Stimulated activated CD4-positive, alpha-beta T cell treated with anti-CD3 and anti-CD28 coated beads, TNF-alpha, amount 100 ng/mL, for 1 hour (primary cell): ENCODE measurements at regions not wholly inside any gene's neighbourhood (a gene's known extent, or its start where the extent isn't known, plus 50 kb on each side); places are given as distances from the start of the nearest gene placed in this dataset.
"Not testable (repeated sequence)": the region's sequence is repeated elsewhere in the genome, so short reads cannot be mapped to it uniquely, and the experiment has no call there.

Experiments used
- DNase-seq, 3 donors: peaks; one replicate each; pipeline ENCODE4 v3.0.0-alpha.2; 2020; ENCODE audit warnings: low read depth in 3 of 3, low spot score in 1 of 3

DNA sequence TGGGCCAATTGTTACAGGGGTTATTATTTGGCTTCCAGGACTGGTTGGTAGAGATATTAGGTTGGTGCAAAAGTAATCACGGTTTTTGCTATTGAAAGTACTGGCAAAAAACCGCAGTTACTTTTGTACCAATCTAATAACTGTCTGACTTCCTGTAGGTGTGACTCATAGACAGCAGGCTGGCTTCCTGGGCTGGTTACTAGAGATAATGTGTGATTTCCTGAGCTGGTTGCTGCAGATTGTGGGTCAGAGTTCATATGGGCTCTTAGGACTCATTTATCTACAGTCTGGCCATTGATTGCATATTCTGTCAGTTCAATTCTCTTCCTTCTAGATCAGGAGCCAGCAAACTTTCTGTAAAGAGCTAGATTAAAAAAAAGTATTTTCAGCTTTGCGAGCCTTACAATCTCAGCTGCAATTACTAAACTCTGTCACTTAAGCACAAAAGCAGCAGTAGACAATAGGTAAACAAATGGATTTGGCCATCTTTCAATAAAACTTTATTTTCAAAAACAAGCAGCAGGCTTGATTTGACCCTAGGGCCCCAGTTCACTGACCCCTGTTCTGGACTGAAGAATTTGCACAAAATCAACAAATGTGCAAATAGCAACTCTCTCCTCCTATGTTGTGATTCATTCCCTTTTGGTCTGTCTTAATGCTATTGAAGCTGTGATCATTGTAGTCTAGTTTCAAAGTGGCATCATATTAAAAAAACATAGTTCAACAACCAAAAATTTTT, 50.8 kb upstream of the BOD1L1 start:
- DNase-seq: no peak

DNA sequence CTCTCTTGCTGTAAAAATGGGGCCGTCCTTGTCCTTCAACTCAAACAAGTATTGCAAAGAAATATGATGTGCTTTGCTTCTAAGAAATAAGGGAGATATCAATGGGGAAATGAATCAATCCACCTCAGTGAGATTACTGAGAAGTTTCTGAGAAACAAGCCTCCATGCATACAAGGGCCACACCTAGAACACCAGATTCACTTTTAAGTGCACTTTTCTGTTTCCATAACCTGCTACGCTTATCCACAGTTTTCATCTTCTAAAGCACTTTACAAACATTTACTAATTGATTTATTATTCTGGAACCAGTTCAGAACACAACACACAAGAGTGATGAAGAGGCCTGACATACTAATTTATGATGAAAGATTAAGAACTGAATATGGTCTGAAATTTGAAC, 54.0 kb upstream of the BOD1L1 start:
- no peak for DNase-seq

DNA sequence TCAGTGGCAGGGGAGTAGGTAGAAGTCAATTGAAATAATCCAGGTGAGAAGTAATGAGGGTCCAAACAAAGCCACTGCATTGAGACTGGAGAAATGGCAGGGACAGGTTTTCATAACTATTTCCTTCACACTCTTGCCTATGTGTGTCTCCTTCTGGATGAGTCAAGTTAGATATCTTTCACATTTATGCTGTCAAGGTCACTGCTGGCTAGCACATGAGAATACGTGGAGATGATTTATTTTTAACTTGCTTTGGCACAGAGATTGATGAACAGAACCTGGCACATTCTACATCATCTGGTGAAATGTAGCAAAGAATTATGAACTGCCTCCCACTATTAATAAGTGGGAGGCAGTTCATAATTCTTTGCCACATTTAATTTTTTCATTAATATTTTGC, 66.7 kb upstream of the BOD1L1 start:
- DNase-seq: no peak

DNA sequence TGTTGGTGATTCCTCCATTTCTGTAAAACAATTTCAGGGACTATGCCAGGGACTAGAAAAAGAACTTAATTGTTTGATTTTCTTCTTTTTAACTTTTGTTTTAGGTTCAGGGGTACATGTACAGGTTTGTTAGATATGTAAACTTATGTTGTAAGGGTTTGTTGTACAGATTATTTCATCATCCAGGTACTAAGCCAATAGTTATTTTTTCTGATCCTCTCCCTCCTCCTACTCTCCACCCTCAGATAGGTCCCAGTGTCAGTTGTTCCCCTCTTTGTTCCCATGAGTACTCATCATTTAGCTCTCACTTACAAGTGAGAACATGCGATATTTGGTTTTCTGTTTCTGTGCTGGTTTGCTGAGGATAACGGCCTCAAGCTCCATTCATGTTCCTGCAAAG, 70.8 kb upstream of the BOD1L1 start:
- no peak for DNase-seq

DNA sequence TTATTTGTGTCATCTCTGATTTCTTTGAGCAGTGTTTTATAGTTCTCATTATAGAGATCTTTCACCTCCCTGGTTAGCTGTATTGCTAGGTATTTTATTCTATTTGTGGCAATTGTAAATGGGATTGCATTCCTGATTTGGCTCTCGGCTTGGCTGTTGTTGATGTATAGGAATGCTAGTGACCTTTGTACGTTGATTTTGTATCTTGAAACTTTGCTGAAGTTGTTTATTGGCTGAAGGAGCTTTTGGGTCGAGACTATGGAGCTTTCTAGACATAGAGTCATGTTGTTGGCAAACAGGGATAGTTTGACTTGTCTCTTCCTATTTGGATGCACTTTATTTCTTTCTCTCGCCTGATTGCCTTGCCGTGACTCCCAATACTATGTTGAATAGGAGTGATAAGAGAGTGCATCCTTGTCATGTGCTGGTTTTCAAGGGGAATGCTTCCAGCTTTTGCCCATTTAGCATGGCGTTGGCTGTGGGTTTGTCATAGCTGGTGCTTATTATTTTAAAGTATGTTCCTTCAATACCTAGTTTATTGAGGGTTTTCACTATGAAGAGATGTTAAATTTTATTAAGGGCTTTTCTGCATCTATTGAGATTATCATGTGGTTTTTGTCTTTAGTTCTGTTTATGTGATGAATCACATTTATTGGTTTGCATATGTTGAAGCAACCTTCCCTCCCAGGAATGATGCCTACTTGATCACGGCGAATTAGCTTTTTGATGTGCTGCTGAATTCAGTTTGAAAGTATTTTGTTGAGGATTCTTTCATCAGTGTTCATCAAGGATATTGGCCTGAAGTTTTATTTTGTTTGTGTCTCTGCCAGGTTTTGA, 72.7 kb upstream of the BOD1L1 start:
- DNase-seq: no peak

DNA sequence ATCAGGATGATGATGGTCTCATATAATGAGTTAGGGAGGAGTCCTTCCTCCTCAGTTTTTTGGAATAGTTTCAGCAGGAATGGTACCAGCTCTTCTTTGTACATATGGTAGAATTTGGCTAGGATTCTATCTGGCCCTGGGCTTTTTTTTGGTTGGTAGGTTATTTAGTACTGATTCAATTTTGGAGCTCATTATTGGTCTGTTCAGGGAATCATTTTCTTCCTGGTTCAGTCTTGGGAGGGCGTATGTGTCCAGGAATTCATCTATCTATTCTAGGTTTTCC, 73.3 kb upstream of the BOD1L1 start:
- DNase-seq: not testable (repeated sequence)

DNA sequence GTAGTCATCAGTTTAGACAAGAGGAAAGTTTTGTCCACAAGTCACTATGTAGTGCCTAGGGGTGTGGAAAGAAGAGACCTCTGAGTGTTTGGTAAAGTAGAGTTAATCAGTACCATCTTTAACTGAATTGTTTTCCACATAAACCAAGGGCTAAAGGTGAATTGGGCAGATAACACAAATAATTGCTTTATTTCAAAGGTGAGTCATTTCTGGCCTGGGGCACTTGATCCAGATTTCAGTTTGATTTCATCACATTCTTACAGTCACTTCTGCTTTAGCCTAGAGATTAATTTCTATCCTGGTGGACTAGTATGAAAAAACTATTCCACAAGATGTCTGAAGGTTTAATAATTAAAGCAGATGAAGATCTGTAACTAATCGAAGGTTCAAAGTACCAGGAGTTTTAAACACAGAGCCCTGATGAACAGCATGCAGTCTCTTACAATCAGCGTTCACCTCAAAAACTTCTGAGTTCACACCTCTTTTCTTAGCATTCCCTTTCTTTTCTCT, 74.5 kb upstream of the BOD1L1 start:
- DNase-seq: no peak

DNA sequence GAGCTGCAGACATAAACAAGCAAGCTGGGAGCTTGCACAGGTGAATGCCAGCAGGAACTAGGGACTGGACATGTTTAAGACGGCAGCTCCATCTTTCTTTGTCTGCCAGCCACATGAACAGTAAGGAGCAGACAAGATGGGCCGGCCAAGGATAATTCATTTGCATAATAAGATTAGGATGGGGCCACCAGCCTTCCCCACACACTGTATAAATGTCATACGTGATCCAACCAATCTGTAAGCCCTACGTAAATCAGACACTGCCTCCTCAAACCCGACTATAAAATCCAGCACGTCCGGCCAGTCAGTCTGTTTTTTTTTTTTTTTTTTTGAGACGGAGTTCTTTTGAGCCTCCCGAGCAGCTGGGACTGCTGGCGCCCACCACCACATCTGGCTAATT, 75.6 kb upstream of the BOD1L1 start:
- no peak for DNase-seq

DNA sequence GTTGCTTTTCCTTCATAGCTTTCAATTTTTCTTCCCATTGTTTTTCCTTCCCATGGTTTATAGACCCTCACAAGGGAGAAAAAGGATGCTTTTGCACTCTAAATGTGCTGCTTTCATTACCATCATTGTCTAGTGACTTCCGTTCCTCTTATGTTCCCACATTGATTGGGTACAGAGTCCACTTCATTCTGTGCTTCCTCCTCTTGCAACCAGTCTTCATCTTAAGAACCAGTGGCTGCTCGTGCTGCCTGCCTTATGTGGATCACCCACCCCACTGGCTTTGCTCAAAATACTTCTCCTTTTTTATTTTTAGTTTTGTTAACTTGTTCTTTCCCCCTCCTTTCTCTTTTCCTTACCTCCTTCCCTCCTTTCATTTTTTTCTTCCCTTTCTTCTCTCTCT, 76.5 kb upstream of the BOD1L1 start:
- DNase-seq: no peak

DNA sequence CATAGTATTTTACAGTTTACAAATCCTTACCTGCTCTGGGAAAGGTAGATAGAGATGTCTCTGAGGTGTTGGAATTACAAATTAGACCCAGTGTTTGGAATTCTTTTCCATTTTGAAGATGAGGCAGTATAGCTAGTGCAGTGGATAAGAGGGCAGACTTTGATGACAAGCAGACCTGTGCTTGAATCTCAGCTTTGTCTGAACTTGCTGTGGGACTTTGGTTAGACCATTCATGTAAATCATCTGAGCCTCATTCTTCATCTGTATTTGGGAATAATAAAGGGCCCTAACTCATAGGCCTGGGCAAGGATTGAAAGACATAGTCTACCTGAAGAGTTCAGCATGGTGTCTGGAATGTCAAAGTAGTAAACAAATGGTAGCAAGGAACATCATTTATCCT, 77.2 kb upstream of the BOD1L1 start:
- DNase-seq: no peak

DNA sequence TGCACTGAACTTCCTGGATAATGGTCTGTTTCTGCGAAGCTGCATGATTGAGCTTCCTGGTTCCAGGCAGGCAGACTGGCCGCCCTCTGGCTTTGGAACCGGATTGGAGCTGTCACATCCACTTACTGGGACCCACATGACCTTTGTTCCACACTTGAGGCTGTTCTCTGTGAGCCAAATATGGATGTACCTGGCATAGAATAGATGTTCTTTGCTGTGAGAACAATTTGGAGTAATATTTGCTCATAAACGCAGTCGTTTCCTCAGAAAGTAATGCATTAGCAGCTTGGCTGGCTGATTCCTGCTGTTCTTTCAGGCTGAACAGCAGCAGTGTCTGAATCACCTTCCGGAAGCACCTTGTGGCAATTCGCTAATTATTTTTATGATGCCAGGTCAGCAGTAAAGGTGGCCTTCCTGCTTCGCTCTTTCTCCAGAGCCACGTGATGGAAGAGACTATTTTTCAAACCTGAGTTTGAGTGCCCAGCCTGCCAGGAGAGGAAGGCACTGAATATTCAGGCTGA, 78.1 kb upstream of the BOD1L1 start:
- no peak for DNase-seq

DNA sequence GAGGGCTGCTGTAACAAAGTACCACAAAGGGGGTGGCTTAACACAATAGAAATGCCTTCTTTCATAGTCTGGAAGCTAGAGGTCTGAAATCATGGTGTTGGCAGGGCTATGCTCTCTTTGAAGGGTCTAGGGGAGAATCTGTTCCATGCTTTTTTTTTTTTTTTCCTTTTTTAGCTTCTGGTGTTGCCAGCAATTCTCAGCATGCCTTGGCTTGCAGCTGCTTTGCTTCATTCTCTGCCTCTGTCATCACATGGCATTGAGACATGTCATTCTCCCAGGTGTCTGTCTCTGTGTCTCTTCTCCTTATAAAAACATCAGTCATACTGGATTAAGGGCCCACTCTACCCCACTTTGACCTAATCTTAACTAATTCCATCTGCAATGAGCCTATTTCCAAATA, 78.6 kb upstream of the BOD1L1 start:
- no peak for DNase-seq

DNA sequence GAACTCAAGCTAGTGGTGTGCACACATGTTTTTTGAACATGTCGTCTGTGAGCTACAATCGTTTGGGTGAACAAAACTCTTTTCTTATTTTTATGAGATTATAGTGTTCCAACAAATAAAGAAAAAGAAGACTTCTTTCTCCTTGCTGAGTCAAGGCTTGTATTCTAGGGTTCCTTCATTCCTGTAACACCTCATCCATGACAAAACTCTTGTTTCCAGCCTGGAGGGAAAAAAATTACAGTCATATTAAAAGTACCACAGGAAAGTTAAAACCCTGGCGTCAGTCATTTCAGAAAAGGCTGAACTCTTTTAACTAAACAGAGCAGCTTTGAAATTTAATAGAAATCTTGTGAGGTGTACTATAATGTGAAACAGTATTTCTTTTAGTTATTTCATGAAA, 79.2 kb upstream of the BOD1L1 start:
- no peak for DNase-seq

DNA sequence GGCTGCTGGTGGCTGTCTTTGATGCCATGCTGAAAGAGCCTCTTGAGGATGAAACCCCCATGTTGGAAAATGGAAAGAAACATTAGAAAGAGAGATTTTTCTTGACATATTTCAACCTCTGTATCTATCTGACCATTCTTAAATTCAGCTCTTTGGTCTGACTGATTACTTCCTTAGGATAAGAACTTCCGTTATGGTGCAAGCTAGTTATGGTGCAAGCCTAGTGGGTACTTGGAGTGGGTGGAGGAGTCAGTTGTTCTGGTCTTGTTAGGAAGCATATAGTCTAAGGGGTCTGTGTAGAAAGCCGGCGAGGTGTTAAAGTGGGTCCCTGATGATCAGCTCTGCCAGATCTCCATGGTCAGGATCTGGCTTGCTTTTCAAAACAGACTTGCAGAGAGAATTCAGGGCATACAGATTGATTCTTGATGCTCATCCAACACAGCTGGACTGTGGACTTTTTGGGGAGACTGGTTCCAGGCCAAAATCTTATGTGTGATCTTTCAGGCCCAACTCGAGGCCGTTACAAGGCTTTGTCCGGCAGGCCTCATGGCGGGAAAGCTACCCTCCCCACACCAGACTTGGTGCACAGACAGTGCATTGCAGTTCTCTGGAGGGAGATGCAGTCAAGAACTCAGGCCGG, 82.8 kb upstream of the BOD1L1 start:
- DNase-seq: no peak

DNA sequence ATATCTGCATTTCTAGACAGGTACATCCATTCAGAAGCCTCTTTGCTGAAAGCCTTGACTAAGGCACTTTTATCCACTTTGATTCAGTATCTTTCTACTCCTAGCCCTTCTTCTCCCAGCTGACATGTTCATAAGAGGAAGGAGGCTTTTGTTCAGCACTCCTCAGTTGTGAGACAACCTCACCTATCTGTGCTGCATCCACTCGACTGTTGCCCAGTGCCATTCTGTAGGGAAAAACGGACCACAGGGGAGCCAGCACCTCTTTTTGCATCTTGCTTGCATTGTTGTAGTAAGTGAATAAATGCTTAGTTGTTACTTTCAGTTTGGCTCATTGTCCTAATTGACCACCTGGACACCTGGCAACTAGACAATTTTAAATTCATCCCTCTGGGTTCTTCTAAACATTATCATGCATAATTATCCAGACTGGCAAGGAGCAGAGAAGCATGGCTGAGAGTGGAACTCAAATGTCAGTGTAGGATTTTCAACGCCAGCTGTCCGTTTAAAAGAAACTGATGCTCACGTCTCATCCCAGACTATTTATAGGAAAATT, 83.8 kb upstream of the BOD1L1 start:
- DNase-seq: no peak

DNA sequence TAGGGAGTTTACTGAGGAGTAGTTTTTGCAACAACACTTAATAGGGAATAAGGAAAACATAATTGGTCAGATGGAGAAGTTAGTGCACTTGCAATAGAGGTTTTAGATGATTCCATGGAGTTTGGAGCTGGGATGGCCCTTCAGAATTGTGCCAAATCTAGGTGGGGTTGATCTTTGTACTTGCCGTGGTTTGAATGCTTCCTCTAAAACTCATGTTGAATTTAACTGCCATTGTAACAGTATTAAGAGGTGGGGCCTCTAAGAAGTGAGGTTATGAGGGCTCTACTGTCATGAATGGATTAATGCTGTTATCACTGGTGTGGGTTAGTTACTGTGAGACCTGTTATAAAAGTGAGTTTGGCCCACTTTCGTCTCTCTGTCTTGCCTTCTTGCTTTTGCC, 94.4 kb upstream of the BOD1L1 start:
- DNase-seq: no peak

DNA sequence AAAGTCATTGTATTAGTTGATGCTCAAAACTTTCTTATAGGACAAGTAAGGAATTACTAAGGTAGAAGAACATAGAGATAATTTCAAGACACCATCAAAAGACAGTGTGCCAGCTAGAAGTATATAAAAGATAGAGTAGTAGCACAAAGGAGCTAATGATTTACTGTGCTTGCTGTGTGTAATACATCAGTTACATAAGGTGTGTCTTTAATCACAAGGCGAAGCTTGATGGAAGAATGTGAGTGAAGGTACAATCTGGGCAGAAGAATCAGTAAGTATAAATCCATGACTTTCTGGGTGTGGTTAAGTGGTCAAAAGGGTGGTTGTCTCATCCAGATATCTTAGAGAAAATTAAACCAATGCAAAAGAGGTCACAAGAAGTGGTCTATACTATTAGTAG, 95.1 kb upstream of the BOD1L1 start:
- DNase-seq: no peak

DNA sequence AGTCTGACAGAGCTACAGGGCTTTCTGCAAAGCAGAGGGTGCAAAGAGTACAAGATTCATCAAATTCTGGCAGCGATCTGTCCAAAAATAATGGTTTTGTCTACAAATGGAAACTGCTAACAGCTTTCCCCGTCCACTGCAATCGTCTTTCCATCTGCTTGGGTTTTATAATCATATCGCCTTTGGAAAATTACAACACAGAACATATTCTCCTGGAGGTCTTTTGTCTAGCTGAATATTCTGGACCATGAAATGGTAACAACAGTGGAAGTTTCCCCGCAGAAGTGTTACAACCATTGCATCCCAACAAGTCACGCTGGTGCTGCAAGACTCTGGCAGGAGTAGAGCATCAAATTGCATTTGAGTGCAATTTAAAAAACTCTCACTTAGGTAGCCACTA, 101.2 kb upstream of the BOD1L1 start:
- no peak for DNase-seq

DNA sequence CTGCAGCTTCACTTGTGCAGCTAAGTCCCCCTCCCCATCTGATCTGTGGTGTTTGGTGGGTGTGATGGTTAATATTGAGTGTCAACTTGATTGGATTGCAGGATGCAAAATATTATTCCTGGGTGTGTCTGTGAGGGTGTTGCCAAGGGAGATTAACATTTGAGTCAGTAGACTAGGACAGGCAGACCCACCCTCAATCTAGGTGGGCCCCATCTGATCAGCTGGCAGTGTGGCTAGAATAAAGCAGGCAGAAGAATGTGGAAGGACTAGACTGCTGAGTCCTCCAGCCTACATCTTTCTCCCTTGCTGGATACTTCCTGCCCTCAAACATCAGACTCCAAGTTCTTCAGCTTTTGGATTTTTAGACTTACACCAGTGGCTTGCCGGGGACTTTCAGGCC, 103.5 kb upstream of the BOD1L1 start:
- DNase-seq: no peak

DNA sequence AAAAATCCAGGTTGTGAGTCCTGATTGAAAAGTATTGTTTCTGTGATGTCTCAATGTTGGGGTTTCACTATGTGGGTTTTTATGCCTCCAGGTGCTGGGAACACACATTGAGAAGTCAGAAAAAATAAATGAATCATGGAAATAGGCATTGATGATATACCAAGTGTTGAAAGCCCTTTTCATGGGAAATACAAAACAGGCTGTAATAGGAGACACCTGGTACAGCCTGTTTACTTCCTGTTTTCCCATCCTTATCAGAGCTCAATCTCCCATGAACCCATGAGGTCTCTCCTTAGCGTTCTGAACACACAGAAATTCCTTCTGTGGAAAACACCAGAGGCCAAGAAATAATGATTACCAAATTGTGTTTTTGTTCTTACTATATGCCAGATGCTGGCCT, 106.3 kb upstream of the BOD1L1 start:
- DNase-seq: no peak

DNA sequence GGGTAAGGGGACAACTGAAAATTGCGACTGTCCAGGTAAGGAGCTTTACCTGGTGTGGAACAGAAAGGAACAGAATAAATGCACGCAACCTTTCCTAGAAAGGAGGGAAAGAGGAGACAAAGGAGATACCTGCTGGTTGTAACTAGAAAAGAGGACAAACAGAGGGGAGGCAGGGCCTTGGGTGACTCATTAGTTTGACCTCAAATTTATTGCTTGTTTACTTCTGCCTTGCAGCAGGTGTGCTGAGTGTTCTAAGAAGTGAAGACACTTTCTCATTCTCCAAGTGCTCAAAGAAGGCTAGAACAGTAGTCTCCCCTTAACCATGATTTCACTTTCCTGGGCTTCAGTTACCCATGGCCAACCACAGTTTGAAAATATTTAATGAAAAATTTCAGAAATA, 123.1 kb upstream of the BOD1L1 start:
- no peak for DNase-seq

DNA sequence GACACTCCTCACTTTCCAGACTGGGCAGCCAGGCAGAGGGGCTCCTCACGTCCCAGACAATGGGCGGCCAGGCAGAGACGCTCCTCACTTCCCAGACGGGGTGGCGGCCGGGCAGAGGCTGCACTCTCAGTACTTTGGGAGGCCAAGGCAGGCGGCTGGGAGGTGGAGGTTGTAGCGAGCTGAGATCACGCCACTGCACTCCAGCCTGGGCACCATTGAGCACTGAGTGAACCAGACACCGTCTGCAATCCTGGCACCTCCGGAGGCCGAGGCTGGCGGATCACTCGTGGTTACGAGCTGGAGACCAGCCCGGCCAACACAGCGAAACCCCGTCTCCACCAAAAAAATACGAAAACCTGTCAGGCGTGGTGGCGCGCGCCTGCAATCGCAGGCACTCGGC, 134.1 kb upstream of the BOD1L1 start:
- DNase-seq: not testable (repeated sequence)
